HG03460 (cell line): ENCODE measurements at regions not wholly inside any gene's neighbourhood (a gene's known extent, or its start where the extent isn't known, plus 50 kb on each side); places are given as distances from the start of the nearest gene placed in this dataset.
"Not testable (repeated sequence)": the region's sequence is repeated elsewhere in the genome, so short reads cannot be mapped to it uniquely, and the experiment has no call there.

ENCODE experiments used
- ATAC-seq: cut with Tn5 transposase; IDR thresholded peaks from one replicate; pipeline ENCODE4 v1.9.1; 2021; ENCODE audit not compliant: unreplicated experiment

GRCh38 chr4:138588501-138588900 is 346.4 kb upstream of the SLC7A11 start:
- ATAC-seq: no peak

- no peak for ATAC-seq
Measured at GRCh38 chr4:138579146-138579545, 337.0 kb upstream of the SLC7A11 start.

- not testable (repeated sequence) for ATAC-seq
Measured at GRCh38 chr4:138577826-138578225, 335.7 kb upstream of the SLC7A11 start.

- no peak for ATAC-seq
Measured at GRCh38 chr4:138577145-138577544, 335.0 kb upstream of the SLC7A11 start.

GRCh38 chr4:138576684-138577083 is 334.5 kb upstream of the SLC7A11 start:
- no peak for ATAC-seq

GRCh38 chr4:138573246-138573645 is 331.1 kb upstream of the SLC7A11 start:
- no peak for ATAC-seq

- no peak for ATAC-seq
Measured at GRCh38 chr4:138572007-138572406, 329.9 kb upstream of the SLC7A11 start.

- ATAC-seq: no peak
Measured at GRCh38 chr4:138567696-138568095, 325.5 kb upstream of the SLC7A11 start.

GRCh38 chr4:138565576-138565975 is 323.4 kb upstream of the SLC7A11 start:
- no peak for ATAC-seq

- peak; percentile 69 for ATAC-seq
Measured at GRCh38 chr4:138562544-138562991, 320.4 kb upstream of the SLC7A11 start.

- no peak for ATAC-seq
Measured at GRCh38 chr4:138561906-138562305, 319.8 kb upstream of the SLC7A11 start.

GRCh38 chr4:138561276-138561880 is 319.2 kb upstream of the SLC7A11 start:
- ATAC-seq: no peak

GRCh38 chr4:138560448-138560847 is 318.3 kb upstream of the SLC7A11 start:
- no peak for ATAC-seq

- no peak for ATAC-seq
Measured at GRCh38 chr4:138558886-138559285, 316.7 kb upstream of the SLC7A11 start.

- peak; percentile 75 for ATAC-seq
Measured at GRCh38 chr4:138555584-138555983, 313.4 kb upstream of the SLC7A11 start.

- no peak for ATAC-seq
Measured at GRCh38 chr4:138555108-138555507, 313.0 kb upstream of the SLC7A11 start.

- ATAC-seq: no peak
Measured at GRCh38 chr4:138553001-138553845, 311.1 kb upstream of the SLC7A11 start.

GRCh38 chr4:138542191-138542776 is 300.1 kb upstream of the SLC7A11 start:
- ATAC-seq: no peak

- no peak for ATAC-seq
Measured at GRCh38 chr4:138540056-138540800, 298.1 kb upstream of the SLC7A11 start.

GRCh38 chr4:138538743-138539142 is 296.6 kb upstream of the SLC7A11 start:
- ATAC-seq: no peak

- ATAC-seq: no peak
Measured at GRCh38 chr4:138537731-138538490, 295.8 kb upstream of the SLC7A11 start.
